CD14-positive monocyte (primary cell): ENCODE measurements at regions not wholly inside any gene's neighbourhood (a gene's known extent, or its start where the extent isn't known, plus 50 kb on each side); places are given as distances from the start of the nearest gene placed in this dataset.

Experiments used
- DNase-seq, 3 donors: peaks; one replicate each; pipeline ENCODE4 v3.0.0-alpha.2; 2011 to 2022
- H2AFZ ChIP-seq: 2 replicates; pipeline ENCODE4 v1.6.0; 2012; ENCODE audit warnings: mild to moderate bottlenecking, low read depth, low read length, inconsistent platforms; ENCODE audit not compliant: insufficient read depth, poor library complexity, severe bottlenecking
- H3K27ac ChIP-seq, 2 donors: 1 replicate in 1 of 2; 2 replicates in 1 of 2; pipeline ENCODE4 v1.5.1; 2012 to 2013; ENCODE audit warnings: low read length in 2 of 2, control low read depth in 1 of 2, inconsistent platforms in 1 of 2, low read depth in 1 of 2, mild to moderate bottlenecking in 1 of 2
- H3K27me3 ChIP-seq, 2 donors: one replicate each; pipeline versions ENCODE4 v1.6.0 to v1.6.1; 2011 to 2013; ENCODE audit warnings: low read length in 2 of 2; ENCODE audit not compliant: control insufficient read depth in 2 of 2, insufficient read depth in 2 of 2
- H3K36me3 ChIP-seq, 2 donors: replicated peaks in 1 of 2; 1 replicate in 1 of 2; 2 replicates in 1 of 2; pipeline versions ENCODE4 v1.5.1 to v1.6.1; 2012 to 2013; ENCODE audit warnings: low read length in 2 of 2, control low read depth in 1 of 2, inconsistent platforms in 1 of 2, mild to moderate bottlenecking in 1 of 2; ENCODE audit not compliant: insufficient read depth in 2 of 2, control insufficient read depth in 1 of 2
- H3K4me1 ChIP-seq, 2 donors: 1 replicate in 1 of 2; 2 replicates in 1 of 2; pipeline versions ENCODE4 v1.5.1 to v1.6.1; 2012 to 2013; ENCODE audit warnings: low read length in 2 of 2, control low read depth in 1 of 2, inconsistent platforms in 1 of 2, mild to moderate bottlenecking in 1 of 2, moderate library complexity in 1 of 2; ENCODE audit not compliant: insufficient read depth in 2 of 2, control insufficient read depth in 1 of 2
- H3K4me2 ChIP-seq: replicated peaks from 2 replicates; pipeline ENCODE3; 2012; ENCODE audit warnings: low read length, moderate library complexity, mild to moderate bottlenecking; ENCODE audit not compliant: poor library complexity, severe bottlenecking; ENCODE audit errors: extremely low read depth
- H3K4me3 ChIP-seq, 3 experiments: fragments of 200-600 bp in 1 of 3; sonication (generic) in 1 of 3; replicated peaks in 1 of 3; 1 replicate in 2 of 3; 2 replicates in 1 of 3; pipeline ENCODE4 v1.5.1; 2011 to 2013; ENCODE audit warnings: low read length in 3 of 3, mild to moderate bottlenecking in 3 of 3, control low read depth in 2 of 3, low read depth in 2 of 3, inconsistent platforms in 1 of 3, moderate library complexity in 1 of 3
- H3K79me2 ChIP-seq: 2 replicates; pipeline ENCODE4 v1.6.0; 2012; ENCODE audit warnings: mild to moderate bottlenecking, control low read depth, inconsistent platforms, low read length, moderate library complexity; ENCODE audit not compliant: insufficient read depth
- H3K9ac ChIP-seq: 2 replicates; pipeline ENCODE4 v1.6.0; 2017; ENCODE audit warnings: low read length, mild to moderate bottlenecking; ENCODE audit not compliant: insufficient read depth, poor library complexity, severe bottlenecking
- H3K9me3 ChIP-seq, 2 donors: replicated peaks in 1 of 2; 1 replicate in 1 of 2; 2 replicates in 1 of 2; pipeline versions ENCODE4 v1.5.1 to v1.6.1; 2012 to 2013; ENCODE audit warnings: low read length in 2 of 2, control low read depth in 1 of 2; ENCODE audit not compliant: control insufficient read depth in 1 of 2, insufficient read depth in 1 of 2
- H4K20me1 ChIP-seq: 2 replicates; pipeline ENCODE4 v1.6.0; 2012; ENCODE audit warnings: mild to moderate bottlenecking, low read length, control low read depth, moderate library complexity; ENCODE audit not compliant: insufficient read depth
- H3K27ac Mint-ChIP-seq, 7 donors: one replicate each; pipeline ENCODE4 v1.8.0; 2020; ENCODE audit warnings: mild to moderate bottlenecking in 7 of 7, mixed read lengths in 7 of 7, moderate library complexity in 6 of 7, inconsistent platforms in 2 of 7
- H3K27me3 Mint-ChIP-seq, 3 donors: one replicate each; pipeline ENCODE4 v1.8.0; 2021 to 2022; ENCODE audit warnings: low read depth in 3 of 3, mild to moderate bottlenecking in 3 of 3, mixed read lengths in 3 of 3, moderate library complexity in 3 of 3, inconsistent platforms in 1 of 3
- H3K36me3 Mint-ChIP-seq, 2 donors: one replicate each; pipeline ENCODE4 v1.8.0; 2020; ENCODE audit warnings: mixed read lengths in 2 of 2, inconsistent platforms in 1 of 2, mild to moderate bottlenecking in 1 of 2
- H3K4me1 Mint-ChIP-seq: one replicate; pipeline ENCODE4 v1.8.0; 2020; ENCODE audit warnings: mild to moderate bottlenecking, mixed read lengths
- H3K4me3 Mint-ChIP-seq, 2 donors: one replicate each; pipeline ENCODE4 v1.8.0; 2020; ENCODE audit warnings: mild to moderate bottlenecking in 2 of 2, mixed read lengths in 2 of 2, moderate library complexity in 1 of 2
- H3K9me3 Mint-ChIP-seq, 7 donors: one replicate each; pipeline ENCODE4 v1.8.0; 2020 to 2022; ENCODE audit warnings: mixed read lengths in 7 of 7, mild to moderate bottlenecking in 6 of 7, moderate library complexity in 6 of 7, inconsistent platforms in 2 of 7
- WGBS: methylation state at CpG from one replicate; pipeline ENCODE4 v1.1.5; 2013; ENCODE audit warnings: missing lambda C conversion rate; ENCODE audit not compliant: insufficient coverage; 5-methylcytosine and 5-hydroxymethylcytosine counted together
- intact Hi-C, 2 donors: fragments of 100-400 bp; cut with micrococcal nuclease; formaldehyde crosslinking; loops; one replicate each; pipeline versions ENCODE4 v1.15.0 to v1.15.1; 2023
- TF ChIP-seq, protein P1 (sequence below): fragments of 200-600 bp; IDR thresholded peaks from one replicate; pipeline ENCODE4 v1.8.0; 2022; ENCODE audit warnings: antibody characterized with exemption, mild to moderate bottlenecking

- Histone ChIP-seq H3K9me3 (no peaks in the 10 kb centered on the region), H3K27ac (no peak overlapping the region), H3K36me3 (no peaks in the 10 kb centered on the region), H3K4me2 (no peak overlapping the region), H3K27me3 (no peaks in the 10 kb centered on the region), H3K79me2 (no peaks in the 10 kb centered on the region), H3K4me3 (no peak overlapping the region), H2AFZ (no peak overlapping the region), H4K20me1 (no peaks in the 10 kb centered on the region), H3K4me1 (no peaks in the 10 kb centered on the region), H3K9ac (no peak overlapping the region)
- TF ChIP-seq, protein P1, sequence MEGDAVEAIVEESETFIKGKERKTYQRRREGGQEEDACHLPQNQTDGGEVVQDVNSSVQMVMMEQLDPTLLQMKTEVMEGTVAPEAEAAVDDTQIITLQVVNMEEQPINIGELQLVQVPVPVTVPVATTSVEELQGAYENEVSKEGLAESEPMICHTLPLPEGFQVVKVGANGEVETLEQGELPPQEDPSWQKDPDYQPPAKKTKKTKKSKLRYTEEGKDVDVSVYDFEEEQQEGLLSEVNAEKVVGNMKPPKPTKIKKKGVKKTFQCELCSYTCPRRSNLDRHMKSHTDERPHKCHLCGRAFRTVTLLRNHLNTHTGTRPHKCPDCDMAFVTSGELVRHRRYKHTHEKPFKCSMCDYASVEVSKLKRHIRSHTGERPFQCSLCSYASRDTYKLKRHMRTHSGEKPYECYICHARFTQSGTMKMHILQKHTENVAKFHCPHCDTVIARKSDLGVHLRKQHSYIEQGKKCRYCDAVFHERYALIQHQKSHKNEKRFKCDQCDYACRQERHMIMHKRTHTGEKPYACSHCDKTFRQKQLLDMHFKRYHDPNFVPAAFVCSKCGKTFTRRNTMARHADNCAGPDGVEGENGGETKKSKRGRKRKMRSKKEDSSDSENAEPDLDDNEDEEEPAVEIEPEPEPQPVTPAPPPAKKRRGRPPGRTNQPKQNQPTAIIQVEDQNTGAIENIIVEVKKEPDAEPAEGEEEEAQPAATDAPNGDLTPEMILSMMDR: no peak
- H3K4me3 Mint-ChIP-seq: no peak overlapping the region
- 88% methylated on average over 1 of the region's 3 CpGs for WGBS
- H3K27ac Mint-ChIP-seq: no peak overlapping the region
- no peaks in the 10 kb centered on the region for H3K4me1 Mint-ChIP-seq
- H3K9me3 Mint-ChIP-seq: peaks cover 0 to 12% (median 3%) of the 10 kb centered on the region in 7 donors
- intact Hi-C loops: no loop called here
- no peak for DNase-seq
- no peaks in the 10 kb centered on the region for H3K36me3 Mint-ChIP-seq
- H3K27me3 Mint-ChIP-seq: peaks cover 1 to 11% (median 4%) of the 10 kb centered on the region in 3 donors
Observed at GRCh38 chr5:159632866-159633265, 283.4 kb upstream of the ADRA1B start.

DNA sequence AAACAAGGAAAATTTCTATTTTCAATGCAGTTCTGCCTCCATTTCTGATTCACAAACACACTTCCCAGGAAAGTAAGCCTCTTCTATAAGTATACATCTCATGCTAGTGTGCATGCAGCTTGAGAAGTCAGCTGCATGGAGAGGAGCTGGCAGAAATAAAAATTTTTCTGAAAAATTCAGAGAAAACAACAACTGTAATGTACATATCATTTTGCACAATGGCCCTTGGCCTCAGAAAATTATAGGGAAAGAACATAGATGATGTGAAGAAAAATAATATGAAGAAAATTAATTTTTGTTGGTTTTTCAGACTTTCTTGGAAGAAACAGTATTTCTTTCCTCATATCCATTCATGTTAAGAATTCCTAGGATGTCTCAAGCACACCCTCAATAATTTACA, 277.8 kb upstream of the ADRA1B start:
- Mint-ChIP-seq H3K9me3 (peaks cover 0 to 10% (median 2%) of the 10 kb centered on the region in 7 donors), H3K27me3 (peaks cover 1 to 7% (median 4%) of the 10 kb centered on the region in 3 donors), H3K4me3 (peak overlapping the region in 1 of 2 donors; percentile 15), H3K4me1 (no peaks in the 10 kb centered on the region), H3K36me3 (no peaks in the 10 kb centered on the region), H3K27ac (no peak overlapping the region)
- H2AFZ ChIP-seq: no peak overlapping the region
- DNase-seq: no peak
- TF ChIP-seq, protein P1: no peak
- no peak overlapping the region for H3K9ac ChIP-seq
- no peaks in the 10 kb centered on the region for H3K4me1 ChIP-seq
- no peak overlapping the region for H3K27ac ChIP-seq
- no peaks in the 10 kb centered on the region for H4K20me1 ChIP-seq
- H3K36me3 ChIP-seq: no peaks in the 10 kb centered on the region
- H3K79me2 ChIP-seq: no peaks in the 10 kb centered on the region
- H3K4me3 ChIP-seq: no peak overlapping the region
- no peak overlapping the region for H3K4me2 ChIP-seq
- H3K9me3 ChIP-seq: no peaks in the 10 kb centered on the region
- H3K27me3 ChIP-seq: no peaks in the 10 kb centered on the region
- intact Hi-C loops: no loop called here
